ENCODE measurements at regions not wholly inside any gene's neighbourhood (a gene's known extent, or its start where the extent isn't known, plus 50 kb on each side); places are given as distances from the start of the nearest gene placed in this dataset.
A peak's percentile ranks its signal among the peaks of the same experiment; 100 is the strongest.

DNA sequence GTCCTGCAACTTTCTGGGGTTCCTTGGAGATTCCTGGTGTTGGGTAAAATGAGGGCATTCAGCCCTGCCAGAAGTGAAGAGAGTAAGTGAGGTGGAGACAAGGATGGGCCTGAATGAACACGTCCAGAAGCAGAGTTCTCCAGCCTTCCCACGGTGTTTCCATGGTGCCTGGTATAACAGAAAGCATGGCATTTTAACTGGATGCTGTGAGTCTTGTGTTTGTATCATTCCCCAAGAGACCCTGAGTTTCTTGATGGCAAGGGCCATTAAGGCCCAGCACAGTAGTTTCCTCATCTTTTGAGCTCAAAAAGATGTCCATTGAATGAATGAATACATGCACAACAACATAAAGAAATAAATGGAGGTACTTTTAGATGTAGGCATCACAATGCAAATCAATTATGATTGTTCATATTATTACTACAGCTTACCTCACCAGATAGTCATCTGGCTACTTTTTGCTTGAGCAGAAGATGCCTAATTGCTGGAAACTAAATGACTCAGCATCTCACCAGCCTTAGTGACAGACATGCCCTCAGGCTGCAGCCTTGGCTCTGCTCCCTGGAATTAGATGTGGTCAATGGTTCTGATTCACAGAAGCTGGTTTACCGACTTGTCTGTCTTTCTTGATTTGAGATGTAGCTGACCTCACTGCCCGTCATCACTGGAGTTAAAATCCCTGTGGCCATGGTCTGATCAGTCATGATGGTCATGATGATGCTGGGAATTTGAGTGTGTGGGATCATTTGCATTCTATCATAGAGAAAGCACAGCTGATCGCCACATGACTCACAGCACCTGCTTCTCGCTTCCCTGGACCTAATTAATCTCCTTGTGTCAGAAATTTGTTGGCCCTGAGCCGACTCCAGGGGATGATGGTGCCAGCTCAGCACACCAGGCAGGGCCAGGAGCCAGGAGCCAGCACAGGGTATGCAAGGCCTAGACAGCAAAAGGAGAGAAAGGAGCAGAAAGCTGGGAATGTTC, 83.9 kb downstream of the CXCL12 start:
- peak; percentile 95 for DNase-seq (ENCODE audit: low read depth)

- DNase-seq (ENCODE audit: low read depth), result no peak
Measured at GRCh38 chr10:44298713-44299112, 86.2 kb downstream of the CXCL12 start.

- DNase-seq (ENCODE audit: low read depth), result no peak
Measured at GRCh38 chr10:44297963-44298362, 86.9 kb downstream of the CXCL12 start.

DNA sequence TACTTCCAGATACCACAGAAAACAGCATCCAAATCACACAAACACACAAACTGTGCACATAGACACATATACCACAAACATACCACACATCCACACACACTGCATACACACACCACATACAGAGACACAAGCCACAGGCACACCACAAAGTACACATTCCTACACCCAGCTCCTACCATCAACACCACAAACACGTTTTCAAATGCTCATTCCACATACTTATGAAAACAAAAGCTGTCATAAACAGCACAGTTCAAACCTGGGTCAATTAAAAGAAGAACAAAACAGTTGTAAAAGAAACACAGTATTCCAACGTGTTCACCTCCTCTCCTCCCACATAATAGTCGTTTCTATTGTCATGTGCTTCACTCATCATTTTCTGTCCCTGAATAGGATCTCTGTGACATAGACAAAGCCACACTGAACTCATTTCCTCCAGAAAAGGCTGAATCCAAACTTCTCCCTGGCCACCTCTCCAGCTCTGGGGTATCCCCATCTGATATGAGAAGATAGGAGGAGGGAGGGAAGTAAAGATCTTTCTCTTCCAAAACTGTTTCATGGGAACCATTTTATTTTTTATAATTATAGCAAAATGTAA, 89.2 kb downstream of the CXCL12 start:
- DNase-seq (ENCODE audit: low read depth), result no peak

DNA sequence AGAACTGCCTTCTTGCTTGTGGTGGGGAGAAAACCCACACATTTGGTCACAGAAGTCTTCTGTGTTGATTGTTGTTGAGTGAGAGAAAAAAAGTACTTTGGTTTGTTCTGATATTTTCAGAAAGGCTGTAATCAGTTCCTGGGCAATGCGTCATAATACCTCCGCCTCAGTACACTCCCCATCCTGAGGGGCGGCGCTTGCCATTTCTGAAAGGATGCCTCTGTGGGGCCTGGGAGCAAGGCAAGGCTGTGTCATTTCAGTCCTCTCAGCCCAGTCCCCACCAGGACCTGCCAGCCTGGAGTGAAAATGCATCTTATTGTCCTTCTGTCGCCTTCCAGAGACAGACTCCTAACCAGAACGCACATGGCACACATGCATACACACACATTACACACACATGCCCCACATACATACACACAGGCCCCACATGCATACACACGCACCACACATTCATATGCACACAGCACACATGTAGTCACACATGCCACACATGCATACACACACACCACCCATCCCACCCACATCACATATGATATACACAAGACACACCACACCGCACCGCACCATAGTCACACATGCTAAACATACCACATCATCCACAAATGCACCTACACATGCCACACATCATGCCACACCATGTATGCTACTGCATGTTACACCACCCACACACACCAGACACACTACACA, 90.0 kb downstream of the CXCL12 start:
- DNase-seq (ENCODE audit: low read depth), result no peak

GRCh38 chr10:44293842-44294241, 91.1 kb downstream of the CXCL12 start:
- peak; percentile 92 for DNase-seq (ENCODE audit: low read depth)

- DNase-seq (ENCODE audit: low read depth), result no peak
Measured at GRCh38 chr10:44293306-44293778, 91.6 kb downstream of the CXCL12 start.

DNA sequence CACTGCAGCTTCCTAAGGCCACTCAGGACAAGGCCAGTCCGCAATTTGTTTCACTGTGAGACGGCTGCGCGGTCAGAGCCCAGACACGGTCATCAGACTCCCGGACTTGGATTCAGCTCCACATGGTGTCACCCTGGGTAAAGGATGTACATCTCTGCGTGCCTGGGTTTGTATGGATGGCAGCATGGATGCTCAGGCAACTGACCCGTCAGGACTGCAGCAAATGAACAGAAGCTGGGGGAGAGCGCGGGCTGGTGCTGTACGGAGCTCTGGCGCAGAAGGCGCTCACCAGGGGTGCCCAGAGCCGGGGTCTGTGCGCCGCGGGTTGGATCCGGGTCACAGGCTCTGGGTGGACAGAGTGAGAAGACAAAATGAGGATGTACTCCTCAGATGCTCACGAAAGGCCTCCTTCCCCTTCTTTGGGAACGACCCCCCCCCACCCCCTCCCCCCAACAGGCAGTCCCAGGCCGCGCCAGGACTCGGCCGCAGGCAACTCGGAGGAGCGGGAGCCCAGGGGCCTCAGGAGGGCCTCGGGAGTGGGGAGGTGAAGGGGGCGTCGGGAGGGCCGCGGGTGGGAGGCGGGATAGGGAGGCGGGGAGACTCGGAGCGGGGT, 92.4 kb downstream of the CXCL12 start:
- no peak for DNase-seq (ENCODE audit: low read depth)

GRCh38 chr10:44291091-44291490, 93.8 kb downstream of the CXCL12 start:
- no peak for DNase-seq (ENCODE audit: low read depth)

DNA sequence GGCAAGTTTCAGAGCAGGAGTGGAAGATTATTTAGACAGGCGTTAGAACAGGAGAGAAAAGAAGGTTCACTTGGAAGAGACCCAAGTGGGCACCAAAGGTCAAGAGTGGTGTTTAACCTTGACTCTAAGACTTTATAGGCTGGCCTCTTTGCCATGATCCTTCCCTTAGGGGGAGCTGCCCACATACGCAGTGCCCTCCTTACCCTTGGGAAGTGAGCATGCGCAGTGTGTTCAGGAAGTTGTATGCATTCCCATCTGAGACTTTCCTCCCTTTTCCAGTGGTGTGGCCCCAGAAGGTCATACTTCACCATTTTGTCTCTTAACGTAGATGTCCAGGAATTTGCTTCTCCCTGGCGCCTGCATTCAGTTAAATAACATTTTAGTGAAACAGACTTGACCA, 95.8 kb downstream of the CXCL12 start:
- DNase-seq (ENCODE audit: low read depth), result no peak

DNA sequence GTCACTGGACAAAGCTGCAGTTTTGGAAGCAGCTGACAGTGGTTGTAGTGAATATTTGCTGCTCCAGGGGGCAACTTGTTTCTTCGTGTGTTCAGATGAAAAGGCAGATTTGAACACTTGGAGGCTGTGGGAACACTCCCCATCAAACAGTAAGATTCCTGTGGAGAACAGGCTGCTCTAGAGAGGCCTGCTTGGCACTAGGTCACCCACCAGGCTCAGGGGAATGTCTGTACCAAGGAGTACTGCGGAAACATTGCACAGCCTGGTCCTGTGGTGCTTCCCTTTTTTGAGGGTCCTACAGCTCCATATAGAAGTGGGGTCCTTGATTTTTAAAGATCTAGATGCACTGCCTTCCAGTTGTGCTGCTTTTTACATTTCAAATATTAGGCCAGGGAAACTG, 97.5 kb downstream of the CXCL12 start:
- no peak for DNase-seq (ENCODE audit: low read depth)

DNA sequence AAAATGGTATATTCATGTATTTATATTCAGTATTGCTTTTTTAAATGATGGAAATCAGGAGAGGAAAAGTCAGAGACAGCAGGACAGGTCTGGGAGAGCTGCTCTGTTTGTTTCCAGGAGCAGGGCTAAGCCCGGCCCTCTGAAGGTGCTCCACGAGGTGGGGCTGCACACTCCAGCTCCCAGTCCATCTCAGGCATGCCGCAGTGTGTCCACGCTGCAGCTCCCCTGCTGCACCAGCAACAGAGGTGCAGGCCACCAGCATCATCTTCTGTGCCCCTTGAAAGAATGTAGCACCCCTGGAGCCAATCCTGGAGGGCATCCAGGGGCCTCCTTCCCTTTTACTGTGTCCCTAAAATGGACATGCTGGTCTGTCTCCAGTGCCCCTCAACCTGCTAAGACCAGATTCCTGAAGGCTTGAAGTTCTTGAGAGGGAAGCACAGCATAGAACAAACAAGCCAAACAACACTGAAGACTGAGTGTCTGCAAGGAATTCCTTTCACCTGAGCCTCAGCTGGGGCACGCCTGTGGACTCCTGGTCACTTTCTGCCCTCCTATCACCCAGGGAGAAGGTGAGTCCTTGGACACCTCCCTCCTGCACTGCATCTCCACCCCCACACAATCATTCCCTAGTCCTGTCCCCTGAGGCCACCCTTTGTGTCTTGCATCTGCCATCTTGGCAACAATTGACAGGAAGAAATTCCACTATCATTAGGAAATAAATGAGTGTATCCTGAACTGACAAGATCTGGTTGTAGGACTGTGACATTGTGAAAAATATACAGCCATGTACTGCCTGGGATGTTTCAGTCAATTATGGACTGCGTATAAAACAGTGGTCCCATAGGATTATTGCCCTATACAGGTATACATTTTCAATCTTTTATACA, 100.5 kb downstream of the CXCL12 start:
- no peak for DNase-seq (ENCODE audit: low read depth)

DNA sequence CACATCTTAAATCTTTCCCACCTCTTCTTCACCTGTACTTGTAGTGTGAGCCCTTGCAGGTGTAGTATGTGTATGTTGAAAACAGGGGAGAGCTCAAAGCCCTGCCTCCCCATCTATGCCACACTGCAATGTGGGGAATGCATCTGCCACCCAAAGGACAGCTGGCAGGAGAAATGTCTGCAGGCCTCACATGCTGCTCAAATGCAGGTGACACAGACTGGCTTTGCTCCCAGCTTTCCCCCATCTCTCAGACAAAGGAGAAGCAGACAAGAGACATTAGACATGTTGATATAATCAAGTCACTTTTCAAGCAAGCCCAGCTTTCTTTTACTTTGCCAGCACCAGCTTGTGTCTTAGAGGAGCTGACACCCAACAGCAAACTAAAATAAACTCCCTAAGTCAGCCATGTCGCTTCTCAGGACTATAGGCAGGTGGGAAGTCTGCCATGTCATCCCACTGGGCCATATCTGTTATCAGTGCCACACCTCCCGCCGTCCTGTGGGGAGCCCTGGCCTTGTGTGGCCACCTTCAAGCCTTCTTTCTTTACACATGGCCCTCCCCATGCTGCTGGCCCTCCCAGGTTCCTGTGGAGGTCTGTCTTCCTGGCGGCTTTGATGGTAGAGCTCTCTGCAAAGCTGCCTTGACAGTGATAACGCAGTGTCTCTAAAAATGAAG, 102.1 kb downstream of the CXCL12 start:
- no peak for DNase-seq (ENCODE audit: low read depth)

GRCh38 chr10:44281662-44282061, 103.2 kb downstream of the CXCL12 start:
- no peak for DNase-seq (ENCODE audit: low read depth)

DNA sequence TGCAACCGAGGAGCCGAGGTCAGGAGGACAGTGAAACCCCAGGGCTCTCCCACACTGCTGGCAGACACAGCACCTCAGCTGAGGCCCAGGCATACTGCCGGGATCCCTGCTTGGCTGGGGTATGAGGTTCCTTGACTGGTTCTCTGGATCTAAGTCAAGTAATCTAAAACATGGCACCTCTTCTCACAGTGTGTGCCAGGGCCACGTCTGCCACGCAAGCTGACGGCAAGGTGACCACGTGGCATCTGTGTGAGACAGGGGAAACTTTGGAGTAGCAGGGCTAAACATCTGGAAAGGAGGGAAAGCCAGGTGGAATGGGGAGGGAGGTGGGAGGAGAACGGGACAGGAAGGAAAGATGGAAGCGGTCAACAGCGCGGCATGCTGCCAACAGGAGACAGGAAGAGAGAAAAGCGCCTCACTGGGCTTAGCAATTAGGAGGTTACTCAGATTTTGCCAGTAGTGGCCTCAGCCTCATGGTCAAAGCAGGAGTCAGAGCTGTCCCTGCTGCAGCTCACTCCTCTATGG, 103.7 kb downstream of the CXCL12 start:
- DNase-seq (ENCODE audit: low read depth), result peak; percentile 72

GRCh38 chr10:44280226-44281014, 104.5 kb downstream of the CXCL12 start:
- peak; percentile 92 for DNase-seq (ENCODE audit: low read depth)

- no peak for DNase-seq (ENCODE audit: low read depth)
Measured at GRCh38 chr10:44279426-44280126, 105.3 kb downstream of the CXCL12 start.

GRCh38 chr10:44278837-44279324, 106.0 kb downstream of the CXCL12 start:
- peak; percentile 73 for DNase-seq (ENCODE audit: low read depth)

Measured in fibroblast of gingiva (primary cell).